Epithelial cell of prostate (primary cell): ENCODE measurements at regions not wholly inside any gene's neighbourhood (a gene's known extent, or its start where the extent isn't known, plus 50 kb on each side); places are given as distances from the start of the nearest gene placed in this dataset.
"Not testable (repeated sequence)": the region's sequence is repeated elsewhere in the genome, so short reads cannot be mapped to it uniquely, and the experiment has no call there.

ENCODE experiments used
- DNase-seq: peaks from one replicate; pipeline ENCODE4 v3.0.0-alpha.2; 2011; ENCODE audit warnings: low read depth, low spot score
- H3K27ac ChIP-seq: fragments of 450-650 bp; 2 replicates; pipeline ENCODE4 v1.5.1; 2017; ENCODE audit warnings: mild to moderate bottlenecking

DNA sequence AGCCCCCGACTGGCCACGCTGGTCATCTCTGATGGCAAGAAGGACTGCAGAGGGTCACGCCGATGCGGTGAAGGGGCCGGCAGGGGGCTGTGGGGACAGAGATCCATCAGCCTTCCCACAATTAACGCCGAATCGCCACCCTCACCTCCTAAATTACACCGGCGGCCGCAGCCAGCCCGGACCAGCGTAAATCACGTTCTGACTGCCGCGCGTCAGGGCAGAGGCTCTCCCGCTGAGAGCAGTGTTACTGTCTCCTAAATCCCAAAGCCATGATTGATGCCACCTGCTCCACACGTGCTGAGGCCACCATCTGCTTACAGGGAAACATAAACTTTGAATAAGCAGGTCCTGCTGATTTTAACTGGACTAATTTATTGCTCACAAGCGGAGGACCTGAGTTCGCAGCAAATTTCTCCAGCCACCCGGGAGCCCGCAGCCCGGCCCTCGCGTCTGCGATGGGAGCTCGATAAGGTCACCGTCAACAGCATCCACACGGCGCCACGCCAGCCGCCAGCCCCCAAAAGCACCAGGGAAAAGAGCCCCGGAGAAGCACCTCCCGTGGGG is 127.3 kb upstream of the NKX1-1 start:
- no peak for DNase-seq

DNA sequence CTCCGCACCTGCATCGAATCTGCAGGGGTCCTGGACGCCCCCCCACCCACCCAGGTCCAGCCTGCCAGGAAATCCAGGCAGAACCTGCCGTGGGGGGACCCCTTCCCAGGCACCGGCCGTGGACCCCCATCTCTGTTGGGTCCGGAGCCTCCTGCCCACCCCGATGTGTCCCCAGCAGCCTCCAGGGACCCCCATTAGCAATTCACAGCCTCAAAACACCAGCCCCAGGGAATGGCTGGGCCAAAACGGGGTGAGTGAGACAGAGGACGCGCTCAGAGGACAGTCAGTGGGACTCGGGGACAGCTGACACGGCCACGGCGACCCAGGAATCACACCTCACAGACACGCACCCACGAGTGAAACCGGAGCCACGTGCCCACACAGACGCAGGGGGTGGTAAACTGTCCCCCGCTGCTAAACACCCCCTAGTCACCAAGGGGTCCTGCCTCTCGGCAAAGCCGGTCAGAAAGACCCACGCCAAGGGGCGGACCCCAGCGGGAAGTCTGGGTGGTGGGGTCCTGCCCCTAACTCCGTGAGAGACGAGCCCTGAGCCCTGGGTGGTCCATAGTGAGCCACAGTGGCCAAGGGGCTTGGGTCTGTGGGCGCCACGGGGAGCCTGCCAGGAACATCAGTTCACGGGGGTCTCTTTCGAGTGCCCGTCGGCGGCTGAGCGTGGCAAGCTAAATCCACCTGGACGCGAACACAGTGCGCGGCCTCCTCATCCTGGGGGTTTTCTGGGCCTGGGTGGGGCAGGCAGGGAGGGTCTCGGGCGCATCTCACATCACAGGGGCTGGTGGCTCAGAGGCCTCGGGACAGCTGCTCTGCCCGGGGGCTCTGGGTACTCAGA is 126.5 kb upstream of the NKX1-1 start:
- no peak overlapping the region for H3K27ac ChIP-seq
- DNase-seq: no peak

More for the DNA sequence above, 127.3 kb upstream of the NKX1-1 start:
- no peak overlapping the region for H3K27ac ChIP-seq

DNA sequence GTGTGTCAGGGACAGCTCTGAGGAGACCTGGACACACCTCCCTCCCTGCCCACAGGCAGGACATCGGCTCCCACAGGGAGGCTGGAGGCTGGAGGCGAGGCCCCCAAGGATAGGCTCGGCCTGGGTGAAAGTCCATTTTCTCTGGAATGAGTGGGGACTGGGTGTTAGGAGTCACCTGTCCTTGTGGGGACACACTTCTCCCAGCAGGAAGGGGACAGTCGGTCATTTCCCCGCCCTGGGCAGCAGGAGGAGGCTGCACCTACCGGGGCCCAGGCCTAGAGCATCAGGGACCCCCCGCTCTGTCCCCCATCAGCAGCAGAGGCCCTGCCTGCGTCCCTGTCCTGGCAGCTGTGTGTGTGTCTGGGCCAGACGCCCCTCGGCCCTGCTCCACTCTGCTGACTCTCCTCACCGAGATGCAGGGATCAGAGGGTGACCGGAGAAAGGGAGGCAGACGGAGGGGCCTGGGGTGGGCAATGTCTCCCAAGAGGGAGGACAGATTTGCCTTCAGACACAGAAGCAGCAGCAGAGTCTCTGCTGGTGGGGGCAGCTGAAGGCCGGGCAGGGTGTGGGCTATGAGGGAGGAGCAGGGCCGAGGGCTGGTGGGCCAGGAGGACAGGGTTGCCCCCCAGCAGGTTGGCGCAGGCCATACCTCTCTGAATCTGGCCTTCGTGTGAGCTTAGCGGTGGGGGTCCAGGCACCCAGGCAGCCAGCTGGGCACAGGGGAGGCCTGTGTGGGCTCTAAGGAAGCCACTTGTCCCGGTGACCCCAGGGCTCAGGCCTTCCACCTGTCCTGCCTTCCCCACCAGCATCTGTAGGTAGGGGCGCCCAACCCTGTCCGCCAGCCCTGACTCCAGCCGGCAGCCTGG is 125.7 kb upstream of the NKX1-1 start:
- DNase-seq: no peak
- H3K27ac ChIP-seq: no peak overlapping the region

DNA sequence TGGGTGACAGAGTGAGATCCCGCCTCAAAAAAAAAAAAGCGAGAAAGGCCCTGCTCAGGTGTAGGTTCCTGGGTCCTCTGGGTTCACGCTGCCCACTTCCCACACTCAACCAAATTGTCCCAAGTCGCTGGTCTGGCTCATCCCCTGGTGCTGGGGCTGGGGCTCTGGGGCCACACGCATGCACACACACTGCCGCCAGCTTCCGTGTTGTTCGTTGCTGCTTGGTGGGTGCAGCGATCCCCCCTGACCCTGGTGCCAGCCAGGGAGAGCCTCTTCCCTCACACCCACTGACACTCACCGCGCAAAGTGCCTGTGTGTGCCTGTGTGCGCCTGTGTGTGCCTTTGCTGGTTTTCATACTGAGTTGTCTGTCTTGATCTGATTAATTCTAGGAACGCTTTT is 124.1 kb upstream of the NKX1-1 start:
- DNase-seq: no peak
- no peak overlapping the region for H3K27ac ChIP-seq

DNA sequence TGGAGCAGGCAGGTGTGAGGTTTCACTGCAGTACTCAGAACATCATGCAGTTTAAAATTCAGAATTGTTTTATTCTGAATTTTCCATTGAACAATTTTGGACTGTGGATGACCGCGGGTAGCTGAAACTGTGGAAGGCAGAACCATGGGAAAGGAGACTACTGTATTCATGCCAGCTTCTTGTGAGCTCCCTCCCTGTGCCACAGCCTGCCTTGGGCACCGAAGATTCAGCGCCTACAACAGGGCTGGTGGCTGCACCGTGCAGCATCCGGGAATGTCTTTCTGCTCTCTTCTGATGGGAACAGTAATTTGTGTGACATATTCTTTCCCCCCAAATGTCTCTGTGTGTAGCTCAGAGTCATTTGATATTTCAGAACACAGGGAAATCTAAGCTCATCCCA is 118.5 kb upstream of the NKX1-1 start:
- H3K27ac ChIP-seq: no peak overlapping the region
- no peak for DNase-seq

DNA sequence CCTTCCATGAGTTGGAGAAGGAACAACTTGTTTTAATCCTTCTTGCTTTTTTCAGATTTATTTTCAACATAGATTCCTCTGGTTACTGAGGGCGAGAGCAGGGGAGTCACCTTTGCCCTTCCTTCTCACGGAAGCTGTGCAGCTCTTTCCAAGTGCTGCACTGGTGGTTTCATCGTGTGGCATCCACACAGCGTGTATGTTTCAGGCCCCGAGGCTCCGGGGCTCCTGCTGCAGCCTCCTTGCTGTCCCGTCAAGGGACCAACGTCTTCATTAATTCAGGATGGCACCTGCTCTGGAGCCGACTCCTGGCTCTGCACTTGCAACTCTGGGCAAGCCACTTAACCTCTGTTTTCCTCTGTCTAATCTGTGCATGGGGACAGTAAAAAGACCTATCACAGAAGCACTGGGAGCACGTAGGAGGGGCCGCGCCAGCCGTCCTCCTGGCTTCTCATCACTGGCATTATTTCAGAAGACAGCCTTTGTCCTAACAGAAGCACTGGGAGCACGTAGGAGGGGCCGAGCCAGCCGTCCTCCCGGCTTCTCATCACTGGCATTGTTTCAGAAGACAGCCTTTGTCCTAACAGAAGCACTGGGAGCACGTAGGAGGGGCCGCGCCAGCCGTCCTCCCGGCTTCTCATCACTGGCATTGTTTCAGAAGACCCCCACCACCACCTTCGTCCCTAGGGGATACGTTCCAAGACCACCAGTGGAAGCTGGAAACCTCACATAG is 117.8 kb upstream of the NKX1-1 start:
- DNase-seq: no peak
- no peak overlapping the region for H3K27ac ChIP-seq

DNA sequence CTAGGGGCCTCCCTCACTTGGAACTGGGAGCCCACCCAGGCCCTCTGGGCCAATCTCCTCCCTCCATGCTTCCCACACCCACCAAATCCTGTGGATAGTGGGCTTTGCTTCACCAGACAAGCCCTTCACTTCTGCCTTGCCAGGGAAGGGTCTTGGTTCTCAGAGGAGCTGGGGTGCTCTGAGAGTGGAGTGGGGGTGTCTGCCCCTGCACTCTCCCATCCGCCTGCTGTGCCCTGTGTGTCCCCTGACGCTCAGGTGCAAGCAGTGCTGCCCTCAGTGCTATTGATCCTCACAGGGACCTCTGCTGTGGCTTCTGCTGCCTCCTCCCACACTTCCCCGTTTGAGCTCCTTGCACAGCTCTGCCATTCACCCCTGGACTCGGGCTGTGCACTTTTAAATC is 117.3 kb upstream of the NKX1-1 start:
- no peak for DNase-seq
- H3K27ac ChIP-seq: no peak overlapping the region

DNA sequence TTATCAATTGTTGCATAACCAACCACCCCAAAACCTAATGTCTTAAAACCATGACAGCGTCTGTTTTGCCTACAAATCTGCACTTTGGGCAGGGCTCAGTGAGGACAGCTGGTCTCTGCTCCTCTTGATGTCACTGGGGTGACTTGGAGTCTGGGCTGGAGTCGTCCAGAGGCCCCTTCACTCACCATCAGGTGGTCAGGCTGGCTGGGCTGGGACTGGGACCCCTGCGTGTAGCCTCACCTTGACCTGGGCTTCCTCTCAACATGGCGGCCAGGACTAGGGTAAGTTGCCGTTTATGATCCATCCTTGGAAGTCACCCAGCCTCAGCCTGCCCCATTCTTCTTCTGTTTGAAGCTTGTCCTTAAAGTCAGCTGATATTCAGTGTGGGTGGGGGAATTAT is 116.8 kb upstream of the NKX1-1 start:
- DNase-seq: no peak

DNA sequence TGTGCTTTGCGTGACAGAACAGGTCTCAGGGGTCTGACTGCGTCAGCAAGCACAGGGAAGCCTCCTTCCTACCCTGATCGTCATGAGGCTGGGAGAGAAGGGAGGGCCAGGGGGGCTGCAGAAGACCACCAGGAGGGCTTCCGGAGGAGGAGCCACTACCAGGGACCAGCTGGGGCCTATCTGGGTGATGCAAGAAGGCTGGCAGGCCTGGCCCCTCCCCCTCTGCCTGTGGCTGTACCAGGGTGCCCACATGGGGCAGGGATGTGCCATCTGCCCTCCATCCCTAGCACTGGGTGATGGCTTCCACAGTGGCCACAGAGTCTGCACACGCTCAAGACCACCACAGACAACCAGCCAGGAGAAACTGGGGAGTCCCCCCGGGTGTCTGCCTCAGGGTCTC is 116.4 kb upstream of the NKX1-1 start:
- DNase-seq: no peak
- no peak overlapping the region for H3K27ac ChIP-seq

More for the DNA sequence above, 116.8 kb upstream of the NKX1-1 start:
- no peak overlapping the region for H3K27ac ChIP-seq

DNA sequence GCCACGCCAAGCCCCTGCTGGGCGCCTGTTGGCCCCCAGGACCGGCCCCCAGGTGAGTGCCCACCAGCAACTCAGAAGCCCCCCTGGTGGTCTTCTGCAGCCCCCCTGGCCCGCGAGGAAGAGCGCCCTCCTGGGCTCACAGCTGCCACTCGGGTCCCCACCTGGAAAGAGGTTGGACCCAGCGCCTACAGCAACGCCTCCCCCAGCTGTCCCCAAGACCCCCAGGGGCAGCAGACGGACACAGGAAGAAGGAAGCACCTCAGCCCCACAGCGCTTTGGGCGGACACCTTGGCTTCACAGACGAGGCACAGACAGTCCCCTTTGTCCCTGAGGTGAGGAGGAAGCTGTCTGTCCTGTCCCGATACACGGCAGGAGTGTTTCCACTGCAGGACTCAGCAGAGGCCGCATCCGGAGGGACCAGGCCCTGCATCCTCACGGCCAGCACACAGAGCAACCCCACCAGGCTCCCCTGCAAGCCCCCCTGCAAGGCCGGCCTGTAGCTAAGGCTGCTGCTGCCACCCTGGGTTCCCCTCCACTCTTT is 115.6 kb upstream of the NKX1-1 start:
- no peak for DNase-seq
- no peak overlapping the region for H3K27ac ChIP-seq

DNA sequence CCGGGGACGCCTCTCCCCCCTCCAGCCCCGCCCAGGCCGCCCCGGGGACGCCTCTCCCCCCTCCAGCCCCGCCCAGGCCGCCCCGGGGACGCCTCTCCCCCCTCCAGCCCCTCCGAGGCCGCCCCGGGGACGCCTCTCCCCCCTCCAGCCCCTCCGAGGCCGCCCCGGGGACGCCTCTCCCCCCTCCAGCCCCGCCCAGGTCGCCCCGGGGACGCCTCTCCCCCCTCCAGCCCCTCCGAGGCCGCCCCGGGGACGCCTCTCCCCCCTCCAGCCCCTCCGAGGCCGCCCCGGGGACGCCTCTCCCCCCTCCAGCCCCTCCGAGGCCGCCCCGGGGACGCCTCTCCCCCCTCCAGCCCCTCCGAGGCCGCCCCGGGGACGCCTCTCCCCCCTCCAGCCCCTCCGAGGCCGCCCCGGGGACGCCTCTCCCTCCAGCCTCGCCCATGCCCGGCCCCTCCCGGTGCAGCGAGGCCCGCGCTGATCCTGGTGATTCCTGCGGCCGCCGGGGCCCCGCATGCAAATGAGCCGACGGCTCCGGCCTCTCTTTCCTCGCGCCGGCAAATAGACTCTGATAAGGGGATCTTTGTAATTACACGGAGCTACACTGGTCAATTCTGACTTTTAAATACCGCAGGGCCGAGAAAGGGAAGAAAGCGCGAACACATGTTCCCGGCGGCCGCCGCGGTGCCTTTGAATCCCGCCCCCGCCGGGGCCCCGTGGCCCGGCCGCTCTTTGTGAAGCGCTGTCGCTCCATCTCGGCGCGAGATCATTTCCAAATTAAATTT is 114.7 kb upstream of the NKX1-1 start:
- not testable (repeated sequence) for DNase-seq

DNA sequence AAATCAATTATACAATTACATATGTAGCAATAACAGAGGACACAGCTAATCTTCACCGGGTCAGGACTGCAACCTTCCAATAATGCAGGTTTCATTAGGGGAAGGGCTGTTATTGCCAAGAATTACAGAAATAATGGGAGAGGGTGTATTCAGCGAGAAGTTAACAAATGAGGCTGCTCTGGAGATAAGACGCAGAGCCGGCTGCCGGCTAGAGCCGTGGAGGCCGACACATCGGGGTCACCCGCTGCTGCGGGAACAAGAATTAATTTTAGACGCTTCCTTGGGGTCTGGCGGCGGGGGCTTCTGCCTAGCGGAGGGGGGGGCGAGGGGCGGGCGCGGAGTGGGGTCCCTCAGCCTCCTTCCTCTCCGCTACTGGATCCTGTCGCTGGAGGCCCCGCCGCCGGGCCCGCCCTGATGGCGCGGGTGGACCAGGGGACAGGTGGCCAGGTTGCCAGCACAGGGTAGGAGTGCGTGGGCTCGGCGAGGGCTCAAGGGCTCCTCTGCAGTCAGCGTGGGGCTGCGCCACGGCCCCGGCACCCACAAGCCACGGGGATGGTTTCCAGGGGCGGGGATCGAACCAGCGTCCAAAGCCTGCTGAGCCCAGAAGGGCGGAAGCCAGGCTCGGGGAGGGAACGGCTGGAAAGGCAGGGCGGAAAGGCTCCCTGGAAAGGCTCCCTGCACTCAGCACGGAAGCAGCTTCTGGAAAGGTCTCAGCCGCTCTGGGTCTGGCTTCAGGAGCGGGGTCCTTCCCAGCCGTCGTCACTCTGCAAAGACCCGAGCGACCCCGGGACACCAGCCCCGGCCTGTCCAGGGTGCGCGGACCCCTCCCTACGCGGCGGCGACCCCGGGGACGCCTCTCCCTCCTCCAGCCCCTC is 113.8 kb upstream of the NKX1-1 start:
- no peak overlapping the region for H3K27ac ChIP-seq
- no peak for DNase-seq

More for the DNA sequence above, 114.7 kb upstream of the NKX1-1 start:
- not testable (repeated sequence) for H3K27ac ChIP-seq

DNA sequence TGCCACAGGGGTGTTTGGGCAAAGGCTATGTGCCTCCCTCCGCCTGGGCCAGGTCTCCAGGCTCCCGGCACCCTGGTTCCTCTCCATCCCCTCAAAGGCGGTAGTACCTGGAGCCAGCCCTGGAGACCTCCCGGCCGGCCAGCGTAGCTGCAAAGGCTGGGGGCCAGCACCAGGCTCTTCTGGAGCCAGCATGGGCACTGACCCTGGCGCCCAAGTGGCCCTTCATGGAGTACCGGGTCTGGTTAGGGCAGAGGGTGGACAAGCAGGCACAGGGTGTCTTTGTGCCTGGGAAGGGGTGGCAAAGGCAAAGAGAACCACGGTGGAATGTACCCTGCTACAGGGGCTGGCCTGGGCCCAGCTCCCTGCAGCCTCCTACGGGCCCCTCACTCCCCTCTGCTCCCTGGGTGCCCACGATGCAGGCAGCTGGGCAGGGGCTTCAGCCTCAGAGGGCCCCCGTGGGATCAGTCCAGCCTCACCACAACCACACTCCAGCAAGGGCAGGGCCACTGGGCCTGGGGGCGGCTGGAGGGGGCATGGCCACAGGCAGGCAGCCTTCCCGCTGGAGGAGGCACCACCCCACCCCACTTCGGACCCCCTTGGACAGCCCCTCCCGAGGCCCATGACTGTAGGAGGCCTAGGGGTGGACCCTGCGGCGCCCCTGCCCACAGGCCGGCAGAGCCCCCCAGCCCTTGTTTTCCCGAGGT is 112.9 kb upstream of the NKX1-1 start:
- no peak for DNase-seq
- no peak overlapping the region for H3K27ac ChIP-seq

DNA sequence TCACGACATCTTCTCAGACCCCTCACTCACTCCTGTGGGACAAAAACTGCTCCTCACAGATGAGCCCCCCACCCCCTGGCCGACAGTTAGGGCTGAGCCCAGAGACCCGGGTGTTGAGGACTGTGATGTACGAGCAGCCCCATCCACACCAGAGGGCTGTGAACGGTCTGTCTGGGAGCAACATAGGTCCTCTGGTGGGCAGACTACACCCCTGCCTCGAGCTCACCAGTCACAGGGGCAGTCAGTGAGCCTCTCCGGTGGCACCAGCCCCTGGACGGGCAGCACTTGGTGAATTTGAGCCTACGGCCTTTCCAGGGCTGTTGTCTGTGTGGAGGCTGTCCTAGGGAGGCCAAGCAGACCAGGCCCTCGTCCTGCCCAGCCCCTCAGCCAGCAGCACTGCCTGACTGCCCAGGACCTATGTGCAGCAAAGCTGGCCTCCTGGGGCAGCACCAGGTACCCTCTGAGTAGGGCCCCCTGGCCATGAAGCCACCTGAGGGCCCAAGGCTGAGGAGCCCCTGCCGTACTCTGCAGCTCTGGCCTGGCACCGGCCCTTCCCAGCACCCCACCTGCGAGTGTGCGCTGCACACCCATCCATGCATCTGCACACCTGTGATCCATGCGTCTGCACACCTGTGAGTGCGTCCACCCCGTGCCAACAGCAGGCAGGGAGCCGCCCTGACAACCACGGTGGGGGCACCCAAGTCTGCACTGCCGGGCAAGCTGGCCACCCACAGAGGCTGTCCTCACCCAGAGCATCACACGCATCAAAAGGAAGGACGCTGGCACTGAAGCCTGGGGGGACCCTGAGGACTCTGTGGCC is 111.6 kb upstream of the NKX1-1 start:
- no peak overlapping the region for H3K27ac ChIP-seq
- DNase-seq: no peak

DNA sequence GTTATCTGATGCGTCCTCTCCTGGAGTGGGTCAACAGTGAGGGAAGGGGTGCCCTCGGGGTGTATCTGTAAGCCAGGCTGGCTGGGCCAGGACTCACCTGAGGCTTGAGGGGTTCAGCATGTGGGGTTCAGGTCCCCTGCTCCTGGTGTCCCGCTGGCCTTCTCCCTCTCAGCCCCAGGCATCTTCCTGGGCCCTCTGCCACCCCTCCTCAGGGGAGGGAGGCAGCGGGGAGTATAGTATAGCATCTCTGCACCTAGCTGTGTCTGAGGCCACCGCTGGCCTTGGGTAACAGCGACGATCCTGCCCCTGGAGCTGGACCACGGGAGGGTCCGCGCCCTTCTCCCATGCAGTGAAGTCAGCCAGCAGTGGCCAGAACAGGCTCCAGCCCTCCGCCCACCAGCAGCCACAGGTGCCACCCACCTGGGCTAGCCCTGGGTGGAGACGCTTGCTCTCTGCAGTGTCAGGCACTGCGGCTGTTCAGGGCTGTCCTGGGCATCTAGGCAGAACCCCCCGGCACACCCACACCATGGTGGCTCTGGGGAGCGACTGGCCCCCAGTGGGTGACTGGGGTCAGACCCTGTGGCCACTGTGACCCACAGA is 110.7 kb upstream of the NKX1-1 start:
- H3K27ac ChIP-seq: no peak overlapping the region
- DNase-seq: no peak

DNA sequence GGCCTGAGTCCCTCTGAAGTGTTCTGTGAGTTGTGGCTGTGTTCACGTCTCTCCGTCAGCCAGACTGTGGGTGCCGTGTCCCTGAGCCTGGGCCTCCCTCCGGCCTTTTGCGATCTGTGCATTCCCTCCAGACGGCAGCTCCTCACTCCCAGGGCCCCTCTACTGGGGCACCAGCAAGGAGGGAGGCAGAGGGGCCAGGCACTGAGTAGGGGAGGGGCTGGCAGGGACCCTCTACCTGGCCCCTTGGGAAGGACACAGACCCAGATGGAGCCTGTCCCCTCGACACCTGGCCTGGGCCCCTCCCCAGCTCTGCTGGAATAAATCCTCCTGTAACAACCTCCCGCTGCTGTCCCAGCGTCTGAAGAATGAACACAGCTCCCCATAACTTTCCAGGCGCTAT is 110.0 kb upstream of the NKX1-1 start:
- no peak overlapping the region for H3K27ac ChIP-seq
- DNase-seq: no peak

DNA sequence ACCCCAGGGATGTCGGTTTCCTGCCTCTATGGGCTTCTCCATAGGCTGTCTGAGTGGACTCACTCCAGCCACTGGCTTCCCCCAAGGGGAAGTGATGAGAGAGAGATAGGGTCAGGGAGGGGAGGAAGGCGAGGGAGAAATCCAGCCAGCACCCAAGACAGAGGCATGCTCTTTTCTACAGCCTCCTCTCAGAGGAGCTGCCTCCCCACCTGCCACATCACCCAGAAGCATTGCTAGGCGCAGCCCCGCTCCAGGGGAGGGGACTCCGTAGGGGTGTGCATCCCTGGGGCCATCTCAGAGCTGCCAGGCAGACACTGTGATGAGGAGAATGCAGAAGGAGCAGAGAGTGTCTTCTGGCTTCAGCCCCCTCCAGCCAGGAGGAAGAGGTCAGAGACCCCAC is 109.5 kb upstream of the NKX1-1 start:
- no peak overlapping the region for H3K27ac ChIP-seq
- no peak for DNase-seq
